Omental fat pad (tissue), 3 donors: ENCODE measurements at regions not wholly inside any gene's neighbourhood (a gene's known extent, or its start where the extent isn't known, plus 50 kb on each side); places are given as distances from the start of the nearest gene placed in this dataset.

Experiments
- ATAC-seq: fragments of 150-250 bp; one replicate; pipeline ENCODE4 v1.9.1; 2016; ENCODE audit warnings: mild to moderate bottlenecking, moderate library complexity; ENCODE audit not compliant: low FRiP score
- DNase-seq: peaks from one replicate; pipeline ENCODE4 v3.0.0-alpha.2; 2019; ENCODE audit warnings: low spot score
- CTCF ChIP-seq, 3 donors: fragments of 450-650 bp; IDR thresholded peaks; one replicate each; pipeline ENCODE4 v1.5.1; 2016 to 2017; ENCODE audit warnings: antibody characterized with exemption in 3 of 3, mild to moderate bottlenecking in 3 of 3, moderate library complexity in 2 of 3

DNA sequence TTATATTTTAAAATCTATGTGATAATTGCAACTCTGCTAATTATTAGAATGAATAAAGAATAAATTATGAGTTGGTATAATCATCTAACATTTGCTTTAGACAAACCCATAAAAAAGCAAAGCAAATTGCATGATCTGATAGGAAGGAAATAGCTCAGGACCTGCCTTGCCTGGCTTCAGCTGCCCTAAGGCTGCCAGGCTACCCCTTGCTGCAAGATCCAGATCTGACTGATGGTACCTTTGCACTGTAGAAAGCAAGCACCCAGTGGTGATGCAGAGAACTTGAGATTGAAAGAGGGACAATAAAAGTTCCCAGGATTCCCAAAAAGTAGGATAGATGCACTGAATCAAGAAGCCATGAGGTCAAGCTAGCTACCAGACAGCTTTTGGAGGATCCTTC lies 100.9 kb upstream of the FSTL4 start:
- no peak for TF ChIP-seq CTCF (IDR thresholded peaks at IDR 0.05)
- DNase-seq = no peak

DNA sequence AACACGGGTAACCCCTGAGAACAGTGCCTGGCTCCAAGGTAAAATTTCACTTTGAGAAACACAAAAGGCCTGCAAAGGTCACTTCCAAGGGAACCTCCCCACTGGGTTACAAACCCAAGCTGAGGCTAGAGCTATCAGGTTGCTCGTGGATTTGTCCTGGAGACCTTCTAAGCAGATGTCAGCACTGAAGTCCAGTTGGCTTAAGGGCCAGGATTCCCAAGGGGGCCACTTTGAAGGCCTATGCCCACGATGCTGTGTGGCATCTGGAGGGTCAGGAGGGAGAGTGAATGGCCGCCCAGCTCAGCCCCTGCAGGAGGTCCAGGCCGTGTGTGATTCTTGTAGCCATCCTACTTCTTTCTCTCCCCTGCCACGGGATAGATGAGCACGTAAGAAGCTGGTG lies 100.2 kb upstream of the FSTL4 start:
- no peak for TF ChIP-seq CTCF (IDR thresholded peaks at IDR 0.05)
- no peak for ATAC-seq
- DNase-seq = no peak

More for the DNA sequence above, 100.9 kb upstream of the FSTL4 start:
- no peak for ATAC-seq

- no peak for DNase-seq
- no peak for ATAC-seq
- no peak for TF ChIP-seq CTCF (IDR thresholded peaks at IDR 0.05)
Observed at GRCh38 chr5:133709209-133709725, 96.9 kb upstream of the FSTL4 start.

- TF ChIP-seq CTCF (IDR thresholded peaks at IDR 0.05) = no peak
- ATAC-seq (no peak), DNase-seq (no peak)
Observed at GRCh38 chr5:133708331-133708850, 96.0 kb upstream of the FSTL4 start.

DNA sequence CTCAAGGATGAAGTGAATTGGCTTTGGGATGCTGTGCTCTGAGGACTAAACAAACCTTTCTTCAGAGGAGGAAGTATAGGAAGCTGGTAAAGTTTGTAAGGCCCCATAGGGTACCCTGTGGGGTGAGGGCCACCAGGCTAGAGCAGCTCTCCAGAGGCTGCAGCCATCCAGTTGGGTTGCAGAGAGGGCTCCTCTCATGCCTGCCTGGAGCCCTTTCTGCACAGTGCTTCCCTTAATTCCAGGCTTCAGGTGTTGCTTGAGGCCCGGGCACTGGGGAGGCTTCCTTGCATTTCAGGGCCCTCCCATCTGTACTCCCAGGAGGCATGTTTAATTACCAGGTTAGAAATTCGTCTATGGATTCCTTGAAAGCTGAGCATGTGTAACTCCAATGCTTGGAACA lies 95.3 kb upstream of the FSTL4 start:
- TF ChIP-seq CTCF (IDR thresholded peaks at IDR 0.05) = no peak
- DNase-seq (no peak), ATAC-seq (no peak)

DNA sequence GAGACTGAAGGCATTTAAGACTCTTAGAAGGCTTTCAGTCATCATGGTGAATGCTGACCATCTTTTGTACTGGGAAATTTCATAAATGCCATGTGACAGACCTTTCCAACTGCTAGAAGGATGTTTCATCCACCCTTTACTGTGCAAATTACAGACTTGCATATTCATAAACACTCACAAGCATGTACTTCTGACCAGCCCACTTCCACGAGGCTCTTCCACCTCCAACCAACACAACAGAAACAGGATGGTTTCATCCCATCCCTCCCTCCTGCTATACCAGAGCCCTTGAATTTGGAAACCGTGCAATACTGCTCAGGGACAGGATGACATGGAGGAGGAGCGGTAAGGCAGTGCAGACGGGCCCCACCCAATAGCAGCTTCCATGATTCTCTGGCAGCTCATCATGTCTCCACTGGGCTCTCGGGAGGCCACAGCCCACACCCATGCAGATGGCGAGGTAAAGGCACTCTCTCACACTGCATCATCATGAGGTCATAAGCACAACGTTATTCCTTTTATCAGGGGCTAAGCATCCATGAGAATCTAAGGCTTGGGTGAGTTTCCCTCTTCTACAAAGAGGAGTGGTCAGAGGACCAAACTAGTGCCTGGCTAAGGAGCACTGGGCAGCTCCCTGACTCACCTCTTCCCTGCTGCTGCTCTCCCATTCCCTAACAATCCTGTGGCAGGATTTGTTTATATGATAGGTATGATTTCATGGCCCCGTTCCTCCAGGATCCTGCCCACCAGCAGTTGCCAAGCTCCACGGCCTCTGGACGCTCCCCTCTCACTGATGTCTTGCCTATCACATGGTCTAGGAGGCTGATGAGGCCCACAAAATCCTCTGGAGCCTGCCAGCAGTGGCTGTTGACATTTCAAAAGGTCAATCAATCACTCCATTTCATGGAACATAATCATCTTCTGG lies 94.4 kb upstream of the FSTL4 start:
- TF ChIP-seq CTCF (IDR thresholded peaks at IDR 0.05) = no peak
- DNase-seq = no peak
- ATAC-seq = no peak

DNA sequence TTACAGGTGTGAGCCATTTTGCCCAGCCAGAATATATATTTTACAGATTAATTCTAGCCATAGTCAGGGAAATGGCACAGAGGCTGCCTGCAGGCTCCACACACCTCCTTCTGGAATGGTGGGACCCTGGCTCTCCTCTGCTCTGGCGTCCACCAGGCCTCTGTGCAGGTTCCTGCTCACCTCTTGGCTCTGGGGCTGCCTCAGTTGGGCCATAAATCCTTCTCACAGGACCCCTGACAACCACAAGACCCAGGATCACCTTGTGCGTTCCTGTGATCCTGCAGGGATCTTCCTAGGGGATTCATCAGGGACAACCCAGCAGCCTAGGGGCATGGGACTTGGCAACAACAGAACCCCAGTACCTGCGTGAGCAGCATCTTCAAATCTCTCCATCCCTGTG lies 93.0 kb upstream of the FSTL4 start:
- no peak for TF ChIP-seq CTCF (IDR thresholded peaks at IDR 0.05)
- ATAC-seq (no peak), DNase-seq (no peak)
